Lung (tissue), 11 donors: ENCODE measurements at regions not wholly inside any gene's neighbourhood (a gene's known extent, or its start where the extent isn't known, plus 50 kb on each side); places are given as distances from the start of the nearest gene placed in this dataset.

ENCODE experiments used
- ATAC-seq: fragments of 200-7000 bp; cut with Tn5 transposase; one replicate; pipeline ENCODE4 v1.9.1; 2020; ENCODE audit warnings: moderate number of reproducible peaks; ENCODE audit not compliant: insufficient read depth, low FRiP score
- DNase-seq, 3 donors: peaks; one replicate each; pipeline ENCODE4 v3.0.0-alpha.2; 2013 to 2017
- H3K27ac ChIP-seq, 2 donors: one replicate each; pipeline ENCODE4 v1.5.1; 2013; ENCODE audit warnings: mild to moderate bottlenecking in 2 of 2, moderate library complexity in 2 of 2, control low read depth in 1 of 2, inconsistent platforms in 1 of 2, low read depth in 1 of 2, low read length in 1 of 2
- H3K27me3 ChIP-seq, 3 donors: one replicate each; pipeline ENCODE4 v1.5.1; 2013; ENCODE audit warnings: low read length in 2 of 3; ENCODE audit not compliant: control insufficient read depth in 3 of 3, insufficient read depth in 3 of 3
- H3K36me3 ChIP-seq, 4 donors: one replicate each; pipeline ENCODE4 v1.5.1; 2013; ENCODE audit warnings: low read length in 4 of 4, mild to moderate bottlenecking in 1 of 4, moderate library complexity in 1 of 4; ENCODE audit not compliant: control insufficient read depth in 4 of 4, insufficient read depth in 4 of 4
- H3K4me1 ChIP-seq, 5 donors: one replicate each; pipeline ENCODE4 v1.5.1; 2013; ENCODE audit warnings: low read length in 5 of 5, mild to moderate bottlenecking in 2 of 5, moderate library complexity in 1 of 5; ENCODE audit not compliant: control insufficient read depth in 5 of 5, insufficient read depth in 5 of 5
- H3K4me3 ChIP-seq: one replicate; pipeline ENCODE4 v1.5.1; 2013; ENCODE audit warnings: mild to moderate bottlenecking, control low read depth, moderate library complexity
- H3K9ac ChIP-seq, 2 donors: one replicate each; pipeline ENCODE4 v1.5.1; 2013; ENCODE audit warnings: low read length in 2 of 2, control low read depth in 1 of 2; ENCODE audit not compliant: insufficient read depth in 1 of 2
- H3K9me3 ChIP-seq, 4 donors: one replicate each; pipeline ENCODE4 v1.5.1; 2013; ENCODE audit warnings: low read length in 3 of 4, mild to moderate bottlenecking in 1 of 4, moderate library complexity in 1 of 4; ENCODE audit not compliant: control insufficient read depth in 4 of 4, insufficient read depth in 3 of 4
- CTCF ChIP-seq: IDR thresholded peaks from 2 replicates; pipeline ENCODE4 v1.5.1; 2012; ENCODE audit warnings: mild to moderate bottlenecking; ENCODE audit errors: control extremely low read depth, extremely low read depth
- WGBS, 2 donors: extraction: QIAGEN DNeasy Blood & Tissue Kit; methylation state at CpG; one replicate each; pipeline ENCODE4 v1.1.7; 2013; 5-methylcytosine and 5-hydroxymethylcytosine counted together
- donor health status: control.
- donor health status: control.
- donor health status: Bipolar disorder and iron deficiency.
- donor health status: healthy.
- donor health status: DM: yes; HTN: yes; CAD: no.

GRCh38 chr11:95289378-95290101, 58.5 kb upstream of the SESN3 start:
- Histone ChIP-seq H3K27me3 (no peaks in the 10 kb centered on the region), H3K27ac (no peak overlapping the region), H3K4me3 (no peak overlapping the region), H3K9me3 (no peaks in the 10 kb centered on the region), H3K9ac (no peak overlapping the region), H3K4me1 (no peaks in the 10 kb centered on the region), H3K36me3 (no peaks in the 10 kb centered on the region)
- no peak for TF ChIP-seq CTCF
- 93 to 100% methylated on average over 2 of the region's 2 CpGs for WGBS, 2 donors
- DNase-seq: no peak
- ATAC-seq: no peak

- no peaks in the 10 kb centered on the region for H3K9me3 ChIP-seq
- no peaks in the 10 kb centered on the region for H3K36me3 ChIP-seq
- H3K9ac ChIP-seq: no peak overlapping the region
- H3K4me1 ChIP-seq: no peaks in the 10 kb centered on the region
- H3K27me3 ChIP-seq: no peaks in the 10 kb centered on the region
- DNase-seq (no peak), ATAC-seq (no peak)
- 80 to 87% methylated on average over 4 of the region's 4 CpGs for WGBS, 2 donors
- no peak overlapping the region for H3K27ac ChIP-seq
- TF ChIP-seq CTCF: no peak
- H3K4me3 ChIP-seq: no peak overlapping the region
Measured at GRCh38 chr11:95284057-95285052, 53.4 kb upstream of the SESN3 start.

- Histone ChIP-seq H3K27ac (no peak overlapping the region), H3K27me3 (no peaks in the 10 kb centered on the region), H3K9ac (no peak overlapping the region), H3K9me3 (no peaks in the 10 kb centered on the region), H3K4me3 (no peak overlapping the region), H3K4me1 (no peaks in the 10 kb centered on the region), H3K36me3 (no peaks in the 10 kb centered on the region)
- 27 to 48% methylated on average over 3 of the region's 3 CpGs for WGBS, 2 donors
- no peak for TF ChIP-seq CTCF
- ATAC-seq: no peak
- no peak for DNase-seq
Measured at GRCh38 chr11:95283650-95284049, 52.6 kb upstream of the SESN3 start.
